T-cell (primary cell): ENCODE measurements at regions not wholly inside any gene's neighbourhood (a gene's known extent, or its start where the extent isn't known, plus 50 kb on each side); places are given as distances from the start of the nearest gene placed in this dataset.
"Not testable (repeated sequence)": the region's sequence is repeated elsewhere in the genome, so short reads cannot be mapped to it uniquely, and the experiment has no call there.

Experiments
- ATAC-seq, 4 experiments: fragments of 200-7000 bp in 3 of 4; fragments of 150-1000 bp in 1 of 4; cut with Tn5 transposase; replicated peaks in 1 of 4; 1 replicate in 3 of 4; 2 replicates in 1 of 4; pipeline ENCODE4 v1.10.0; 2021; ENCODE audit warnings: moderate library complexity in 3 of 4, mild to moderate bottlenecking in 2 of 4, moderate number of reproducible peaks in 1 of 4
- CTCF ChIA-PET, 2 donors: fragments of 300-600 bp; sonication (Branson Sonifier 250); formaldehyde crosslinking; loops; one replicate each; lab custom pipeline; 2022; ENCODE audit warnings: antibody characterized with exemption in 2 of 2; lab: Charles Lee
- POLR2A ChIA-PET, 2 donors: fragments of 300-600 bp; sonication (Branson Sonifier 250); formaldehyde crosslinking; loops; one replicate each; lab custom pipeline; 2022; ENCODE audit warnings: antibody characterized with exemption in 2 of 2; lab: Charles Lee
- DNase-seq, 35 experiments: peaks; one replicate each; pipeline versions ENCODE4 v3.0.0 to v3.0.0-alpha.2; 2013 to 2023
- H3K27ac ChIP-seq: one replicate; pipeline ENCODE4 v1.5.1; 2013; ENCODE audit warnings: low read length
- H3K27me3 ChIP-seq, 2 experiments: replicated peaks in 1 of 2; 1 replicate in 1 of 2; 2 replicates in 1 of 2; pipeline versions ENCODE4 v1.6.1 to v1.7.0; 2013; ENCODE audit warnings: low read length in 1 of 2, mixed read lengths in 1 of 2; ENCODE audit not compliant: control insufficient read depth in 2 of 2, insufficient read depth in 2 of 2; ENCODE audit errors: extremely low read depth in 1 of 2
- H3K36me3 ChIP-seq, 2 donors: 1 replicate in 1 of 2; 2 replicates in 1 of 2; pipeline versions ENCODE4 v1.6.1 to v1.7.0; 2013; ENCODE audit warnings: low read length in 1 of 2; ENCODE audit not compliant: control insufficient read depth in 2 of 2, insufficient read depth in 1 of 2; ENCODE audit errors: extremely low read depth in 1 of 2
- H3K4me1 ChIP-seq, 2 experiments: 1 replicate in 1 of 2; 2 replicates in 1 of 2; pipeline versions ENCODE4 v1.6.1 to v1.7.0; 2013; ENCODE audit warnings: low read length in 2 of 2, mixed read lengths in 1 of 2; ENCODE audit not compliant: insufficient read depth in 2 of 2, control insufficient read depth in 1 of 2; ENCODE audit errors: extremely low read depth in 1 of 2
- H3K4me3 ChIP-seq, 2 donors: 1 replicate in 1 of 2; 2 replicates in 1 of 2; pipeline versions ENCODE4 v1.5.1 to v1.7.0; 2013; ENCODE audit warnings: mild to moderate bottlenecking in 2 of 2, low read length in 1 of 2, moderate library complexity in 1 of 2; ENCODE audit not compliant: control insufficient read depth in 1 of 2; ENCODE audit errors: extremely low read depth in 1 of 2
- H3K9me3 ChIP-seq: 2 replicates; pipeline ENCODE4 v1.7.0; 2013
- H3K27ac Mint-ChIP-seq, 2 donors: one replicate each; pipeline ENCODE4 v1.8.0; 2020 to 2021; ENCODE audit warnings: mild to moderate bottlenecking in 2 of 2, mixed read lengths in 2 of 2
- H3K27me3 Mint-ChIP-seq, 2 donors: one replicate each; pipeline ENCODE4 v1.8.0; 2021 to 2022; ENCODE audit warnings: mixed read lengths in 2 of 2
- H3K36me3 Mint-ChIP-seq: one replicate; pipeline ENCODE4 v1.8.0; 2021; ENCODE audit warnings: mixed read lengths
- H3K4me1 Mint-ChIP-seq, 3 donors: one replicate each; pipeline ENCODE4 v1.8.0; 2020 to 2022; ENCODE audit warnings: mixed read lengths in 3 of 3, mild to moderate bottlenecking in 1 of 3
- H3K4me3 Mint-ChIP-seq, 3 donors: one replicate each; pipeline ENCODE4 v1.8.0; 2020 to 2022; ENCODE audit warnings: mild to moderate bottlenecking in 3 of 3, mixed read lengths in 3 of 3, moderate library complexity in 3 of 3
- H3K9me3 Mint-ChIP-seq, 3 donors: one replicate each; pipeline ENCODE4 v1.8.0; 2020 to 2022; ENCODE audit warnings: mixed read lengths in 3 of 3
- WGBS: methylation state at CpG from one replicate; pipeline ENCODE4 v1.1.5; 2013; ENCODE audit warnings: missing lambda C conversion rate; ENCODE audit not compliant: insufficient coverage; 5-methylcytosine and 5-hydroxymethylcytosine counted together

DNA sequence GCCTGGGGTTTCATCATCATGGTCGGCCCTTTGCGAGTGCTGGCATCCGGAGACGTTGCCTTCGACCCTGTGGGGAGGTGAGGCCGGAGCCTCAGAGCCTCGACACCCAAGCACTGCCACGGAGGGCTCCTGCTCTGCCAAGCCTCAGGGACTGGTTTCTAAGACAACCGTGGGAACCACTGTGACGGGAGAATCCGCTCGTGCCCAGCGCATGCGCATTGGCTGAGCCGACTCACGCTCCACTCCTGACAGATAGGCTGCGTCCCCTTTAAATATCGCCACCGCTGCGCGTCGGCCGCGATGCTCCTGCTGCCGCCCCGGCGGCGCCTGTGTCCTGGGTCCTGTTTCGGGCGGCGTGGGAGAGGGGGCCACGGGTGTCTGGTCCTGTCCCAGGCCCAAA lies 690.6 kb upstream of the TPTE start:
- H3K9me3 Mint-ChIP-seq, CTCF ChIA-PET, H3K4me3 Mint-ChIP-seq, H3K9me3 ChIP-seq, DNase-seq, H3K4me1 Mint-ChIP-seq, POLR2A ChIA-PET, H3K27me3 Mint-ChIP-seq, ATAC-seq, H3K27me3 ChIP-seq, H3K36me3 Mint-ChIP-seq, H3K4me3 ChIP-seq, H3K36me3 ChIP-seq, H3K27ac Mint-ChIP-seq, H3K4me1 ChIP-seq, H3K27ac ChIP-seq: not testable (repeated sequence)
- WGBS = no CpG with 5 or more reads among the region's 32 CpGs

DNA sequence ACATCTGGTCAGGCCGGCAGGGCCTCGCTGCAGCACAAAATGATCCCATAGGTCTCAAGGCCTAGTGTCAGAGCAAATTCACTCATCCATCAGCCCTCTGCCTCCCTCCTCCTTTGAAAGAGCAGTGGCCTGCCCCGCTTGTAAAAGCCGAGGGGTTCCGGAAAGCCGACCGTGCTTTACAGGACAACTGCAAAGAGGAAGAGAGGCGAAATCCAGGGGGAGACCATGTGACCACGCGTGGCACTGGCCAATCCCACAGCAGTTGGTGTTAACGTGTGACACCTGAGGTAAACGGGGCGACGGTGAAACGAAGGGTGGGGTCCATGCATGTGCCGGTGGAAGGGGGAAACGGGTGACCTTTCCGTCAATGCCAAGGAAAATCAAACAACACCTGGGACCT lies 688.6 kb upstream of the TPTE start:
- CTCF ChIA-PET, H3K9me3 ChIP-seq, H3K27ac Mint-ChIP-seq, POLR2A ChIA-PET, H3K27me3 Mint-ChIP-seq, H3K27me3 ChIP-seq, H3K36me3 Mint-ChIP-seq, H3K4me3 Mint-ChIP-seq, ATAC-seq, H3K4me1 ChIP-seq, H3K36me3 ChIP-seq, H3K9me3 Mint-ChIP-seq, H3K4me1 Mint-ChIP-seq, H3K27ac ChIP-seq, H3K4me3 ChIP-seq: not testable (repeated sequence)
- WGBS = no CpG with 5 or more reads among the region's 18 CpGs
- peak in 1 of 35 experiments; percentile 22 for DNase-seq

DNA sequence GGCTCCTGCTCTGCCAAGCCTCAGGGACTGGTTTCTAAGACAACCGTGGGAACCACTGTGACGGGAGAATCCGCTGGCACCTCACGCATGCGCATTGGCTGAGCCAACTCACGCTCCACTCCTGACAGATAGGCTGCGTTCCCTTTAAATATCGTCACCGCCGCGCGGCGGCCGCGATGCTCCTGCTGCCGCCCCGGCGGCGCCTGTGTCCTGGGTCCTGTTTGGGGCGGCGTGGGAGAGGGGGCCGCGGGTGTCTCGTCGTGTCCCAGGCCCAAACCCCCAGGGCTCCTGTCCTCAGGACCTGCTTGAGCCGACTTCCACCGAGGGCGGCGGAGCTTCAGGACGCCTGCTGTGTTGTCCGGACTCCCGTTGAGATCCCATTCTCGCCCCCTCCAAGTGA lies 684.8 kb upstream of the TPTE start:
- DNase-seq, H3K4me1 ChIP-seq, H3K4me1 Mint-ChIP-seq, H3K27me3 ChIP-seq, H3K27ac Mint-ChIP-seq, CTCF ChIA-PET, H3K9me3 ChIP-seq, H3K36me3 Mint-ChIP-seq, H3K36me3 ChIP-seq, H3K4me3 ChIP-seq, H3K27me3 Mint-ChIP-seq, POLR2A ChIA-PET, H3K4me3 Mint-ChIP-seq, ATAC-seq, H3K27ac ChIP-seq: not testable (repeated sequence)
- 74% methylated on average over 6 of the region's 33 CpGs for WGBS
- H3K9me3 Mint-ChIP-seq = peaks cover 16 to 28% (median 20%) of the 10 kb centered on the region in 3 donors

DNA sequence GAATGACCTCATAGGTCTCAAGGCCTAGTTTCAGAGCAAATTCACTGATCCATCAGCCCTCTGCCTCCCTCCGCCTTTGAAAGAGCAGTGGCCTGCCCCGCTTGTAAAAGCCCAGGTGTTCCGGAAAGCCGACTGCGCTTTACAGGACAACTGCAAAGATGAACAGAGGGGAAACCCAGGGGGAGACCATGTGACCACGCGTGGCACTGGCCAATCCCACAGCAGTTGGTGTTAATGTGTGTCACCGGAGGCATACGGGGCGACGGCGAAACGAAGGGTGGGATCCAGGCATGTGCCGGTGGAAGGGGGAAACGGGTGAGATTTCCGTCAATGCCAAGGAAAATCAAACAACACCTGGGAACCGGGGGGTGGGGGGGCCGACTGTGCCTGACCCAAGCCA lies 684.4 kb upstream of the TPTE start:
- H3K36me3 ChIP-seq, H3K4me1 Mint-ChIP-seq, H3K27me3 Mint-ChIP-seq, H3K4me1 ChIP-seq, DNase-seq, H3K27ac Mint-ChIP-seq, H3K4me3 ChIP-seq, H3K36me3 Mint-ChIP-seq, CTCF ChIA-PET, H3K4me3 Mint-ChIP-seq, ATAC-seq, H3K27ac ChIP-seq, H3K27me3 ChIP-seq, POLR2A ChIA-PET, H3K9me3 ChIP-seq: not testable (repeated sequence)
- WGBS = 78% methylated on average over 5 of the region's 18 CpGs
- peaks cover 16 to 31% (median 20%) of the 10 kb centered on the region in 3 donors for H3K9me3 Mint-ChIP-seq

DNA sequence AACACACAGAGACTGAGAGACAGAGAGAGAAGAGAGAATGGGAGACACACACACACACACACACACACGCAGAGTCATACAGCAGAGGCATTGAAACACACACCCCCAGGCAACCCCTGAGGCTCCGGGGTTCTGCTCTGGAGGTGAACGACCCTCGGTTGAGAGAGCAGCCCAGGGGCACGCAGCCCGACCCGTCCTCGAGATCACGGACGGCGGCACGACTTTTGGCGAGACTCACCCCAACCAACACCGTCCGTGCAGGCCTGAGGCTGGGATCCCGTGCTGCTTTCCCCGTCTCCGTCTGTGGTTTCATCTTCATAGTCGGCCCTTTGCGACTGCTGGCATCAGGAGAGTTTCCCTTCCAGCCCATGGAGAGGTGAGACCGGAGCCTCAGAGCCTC lies 683.9 kb upstream of the TPTE start:
- H3K27ac ChIP-seq, H3K27ac Mint-ChIP-seq, H3K27me3 Mint-ChIP-seq, H3K4me1 Mint-ChIP-seq, H3K9me3 ChIP-seq, H3K27me3 ChIP-seq, CTCF ChIA-PET, DNase-seq, H3K4me3 ChIP-seq, H3K36me3 ChIP-seq, H3K36me3 Mint-ChIP-seq, POLR2A ChIA-PET, ATAC-seq, H3K4me3 Mint-ChIP-seq, H3K4me1 ChIP-seq: not testable (repeated sequence)
- H3K9me3 Mint-ChIP-seq = peaks cover 16 to 33% (median 20%) of the 10 kb centered on the region in 3 donors
- 82% methylated on average over 20 of the region's 21 CpGs for WGBS

DNA sequence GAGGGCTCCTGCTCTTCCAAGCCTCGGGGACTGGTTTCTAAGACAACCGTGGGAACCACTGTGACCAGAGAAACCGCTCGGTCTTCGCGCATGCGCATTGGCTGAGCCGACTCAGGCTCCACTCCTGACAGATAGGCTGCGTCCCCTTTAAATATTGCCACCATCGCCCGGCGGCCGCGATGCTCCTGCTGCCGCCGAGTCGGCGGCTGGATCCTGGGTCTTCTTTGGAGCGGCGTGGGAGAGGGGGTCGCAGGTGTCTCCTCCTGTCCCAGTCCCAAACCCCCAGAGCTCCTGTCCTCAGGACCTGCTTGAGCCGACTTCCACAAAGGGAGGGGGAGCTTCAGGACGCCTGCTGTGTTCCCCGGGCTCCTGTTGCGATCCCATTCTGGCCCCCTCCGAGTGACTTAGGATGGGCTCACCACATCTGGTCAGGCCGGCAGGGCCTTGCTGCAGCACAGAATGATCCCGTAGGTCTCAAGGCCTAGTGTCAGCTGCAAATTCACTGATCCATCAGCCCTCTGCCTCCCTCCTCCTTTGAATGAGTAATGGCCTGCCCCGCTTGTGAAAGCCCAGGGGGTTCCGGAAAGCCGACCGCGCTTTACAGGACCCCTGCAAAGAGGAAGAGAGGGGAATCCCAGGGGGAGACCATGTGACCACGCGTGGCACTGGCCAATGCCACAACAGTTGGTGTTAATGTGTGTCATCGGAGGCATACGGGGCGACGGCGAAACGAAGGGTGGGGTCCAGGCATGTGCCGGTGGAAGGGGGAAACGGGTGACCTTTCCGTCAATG lies 683.2 kb upstream of the TPTE start:
- Histone ChIP-seq H3K27ac (no peak overlapping the region), H3K27me3 (no peaks in the 10 kb centered on the region), H3K4me1 (no peaks in the 10 kb centered on the region), H3K36me3 (no peaks in the 10 kb centered on the region), H3K4me3 (peak overlapping the region in 1 of 2 donors; percentile 6), H3K9me3 (no peaks in the 10 kb centered on the region)
- H3K27me3 Mint-ChIP-seq = no peaks in the 10 kb centered on the region
- ChIA-PET POLR2A (no interaction called here), CTCF (no interaction called here)
- no peak for DNase-seq
- H3K9me3 Mint-ChIP-seq = peaks cover 16 to 37% (median 23%) of the 10 kb centered on the region in 3 donors
- H3K27ac Mint-ChIP-seq = no peak overlapping the region
- H3K4me3 Mint-ChIP-seq = no peak overlapping the region
- 85% methylated on average over 44 of the region's 44 CpGs for WGBS
- H3K4me1 Mint-ChIP-seq = no peaks in the 10 kb centered on the region
- no peak for ATAC-seq
- peaks cover 5% of the 10 kb centered on the region for H3K36me3 Mint-ChIP-seq
